Daoy (cell line): ENCODE measurements at regions not wholly inside any gene's neighbourhood (a gene's known extent, or its start where the extent isn't known, plus 50 kb on each side); places are given as distances from the start of the nearest gene placed in this dataset.
"Not testable (repeated sequence)": the region's sequence is repeated elsewhere in the genome, so short reads cannot be mapped to it uniquely, and the experiment has no call there.

Experiments
- DNase-seq: peaks from one replicate; pipeline ENCODE4 v3.0.0-alpha.2; 2015; ENCODE audit warnings: low read depth

- no peak for DNase-seq
Measured at GRCh38 chrX:106220177-106220576, 52.1 kb downstream of the PWWP3B start.

GRCh38 chrX:106243376-106243775 is 75.3 kb downstream of the PWWP3B start:
- no peak for DNase-seq

- peak; percentile 4 for DNase-seq
Measured at GRCh38 chrX:106246511-106246910, 78.4 kb downstream of the PWWP3B start.

- peak; percentile 9 for DNase-seq
Measured at GRCh38 chrX:106247162-106247561, 79.1 kb downstream of the PWWP3B start.

GRCh38 chrX:106249706-106250379 is 81.7 kb downstream of the PWWP3B start:
- DNase-seq: no peak

GRCh38 chrX:106263817-106264216 is 95.7 kb downstream of the PWWP3B start:
- peak; percentile 41 for DNase-seq

- not testable (repeated sequence) for DNase-seq
Measured at GRCh38 chrX:106273947-106274587, 106.0 kb downstream of the PWWP3B start.

- not testable (repeated sequence) for DNase-seq
Measured at GRCh38 chrX:106275172-106275571, 107.1 kb downstream of the PWWP3B start.

- no peak for DNase-seq
Measured at GRCh38 chrX:106278951-106279350, 110.8 kb downstream of the PWWP3B start.

- no peak for DNase-seq
Measured at GRCh38 chrX:106281383-106281782, 113.3 kb downstream of the PWWP3B start.

GRCh38 chrX:106283841-106284240 is 115.7 kb downstream of the PWWP3B start:
- DNase-seq: no peak

- no peak for DNase-seq
Measured at GRCh38 chrX:106284431-106285025, 116.4 kb downstream of the PWWP3B start.

GRCh38 chrX:106286053-106286650 is 118.0 kb downstream of the PWWP3B start:
- peak; percentile 13 for DNase-seq

GRCh38 chrX:106290778-106291177 is 122.7 kb downstream of the PWWP3B start:
- DNase-seq: not testable (repeated sequence)

GRCh38 chrX:106291779-106292390 is 123.8 kb downstream of the PWWP3B start:
- not testable (repeated sequence) for DNase-seq

- peak; percentile 44 for DNase-seq
Measured at GRCh38 chrX:106300239-106300638, 132.1 kb downstream of the PWWP3B start.

- no peak for DNase-seq
Measured at GRCh38 chrX:106300656-106301055, 132.6 kb downstream of the PWWP3B start.

GRCh38 chrX:106302304-106302703 is 134.2 kb downstream of the PWWP3B start:
- DNase-seq: peak; percentile 50

- DNase-seq: no peak
Measured at GRCh38 chrX:106306391-106306947, 138.4 kb downstream of the PWWP3B start.

- no peak for DNase-seq
Measured at GRCh38 chrX:106323357-106323756, 155.3 kb downstream of the PWWP3B start.

- DNase-seq: no peak
Measured at GRCh38 chrX:106331606-106332005, 163.5 kb downstream of the PWWP3B start.

- DNase-seq: no peak
Measured at GRCh38 chrX:106341823-106342222, 173.7 kb downstream of the PWWP3B start.
